ENCODE measurements at regions not wholly inside any gene's neighbourhood (a gene's known extent, or its start where the extent isn't known, plus 50 kb on each side); places are given as distances from the start of the nearest gene placed in this dataset.

DNA sequence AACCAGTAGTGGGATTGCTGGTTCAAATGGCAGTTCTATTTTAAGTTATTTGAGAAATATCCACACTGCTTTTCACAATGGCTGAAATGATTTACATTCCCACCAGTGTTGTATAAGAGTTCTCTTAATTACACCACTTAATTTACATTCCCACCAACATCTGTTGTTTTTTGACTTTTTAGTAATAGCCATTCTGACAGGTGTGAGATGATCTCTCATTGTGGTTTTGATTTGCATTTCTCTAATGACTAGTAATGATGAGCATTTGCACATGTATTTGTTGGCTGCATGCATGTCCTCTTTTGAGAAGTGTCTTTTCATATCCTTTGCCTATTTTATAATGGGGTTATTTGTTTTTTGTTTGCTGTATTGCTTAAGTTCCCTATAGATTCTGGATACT lies 688.3 kb downstream of the PRR16 start:
- Histone ChIP-seq H2AK9ac (replicated peaks; ENCODE audit: low read depth, low read length, poor library complexity) (no peak overlapping the region), H2AK5ac (ENCODE audit: low read depth, low read length) (no peak overlapping the region), H4K91ac (ENCODE audit: insufficient read depth, low read depth, low read length) (no peak overlapping the region), H3K79me1 (ENCODE audit: low read depth in 1 of 2, low read length in 2 of 2) (no peaks in the 10 kb centered on the region), H3K9me3 (ENCODE audit: control insufficient read depth, insufficient read depth, low read length) (no peaks in the 10 kb centered on the region), H3K27me3 (ENCODE audit: control insufficient read depth, insufficient read depth, low read length) (no peaks in the 10 kb centered on the region), H3K9me1 (ENCODE audit: insufficient read depth, low read length) (no peaks in the 10 kb centered on the region), H3K18ac (ENCODE audit: low read depth, low read length) (no peak overlapping the region), H2AFZ (replicated peaks; ENCODE audit: low read length, poor library complexity) (no peak overlapping the region), H3K4me1 (ENCODE audit: control insufficient read depth, insufficient read depth, low read length) (no peaks in the 10 kb centered on the region), H2BK15ac (ENCODE audit: low read depth, low read length) (no peak overlapping the region), H2BK20ac (ENCODE audit: low read depth, low read length) (no peak overlapping the region), H3K23ac (ENCODE audit: low read depth, low read length) (no peak overlapping the region), H4K20me1 (ENCODE audit: insufficient read depth, low read length) (no peaks in the 10 kb centered on the region), H2BK5ac (ENCODE audit: low read depth, low read length, poor library complexity, severe bottlenecking) (no peak overlapping the region), H3K4me2 (ENCODE audit: low read depth, low read length) (no peak overlapping the region), H3K4ac (ENCODE audit: low read depth, low read length) (no peak overlapping the region), H3K14ac (replicated peaks; ENCODE audit: low read depth, low read length) (no peak overlapping the region), H4K8ac (ENCODE audit: low read depth in 2 of 2, low read length in 2 of 2) (no peak overlapping the region), H3K9ac (ENCODE audit: low read depth, low read length) (no peak overlapping the region), H3K56ac (ENCODE audit: extremely low read depth, insufficient read depth, low read length) (no peak overlapping the region), H3K27ac (ENCODE audit: insufficient read depth, low read length) (no peak overlapping the region), H4K5ac (ENCODE audit: low read depth, low read length) (no peak overlapping the region), H3K4me3 (ENCODE audit: insufficient read depth, low read depth, low read length) (no peak overlapping the region), H2BK120ac (ENCODE audit: low read depth, low read length) (no peak overlapping the region), H3K36me3 (ENCODE audit: control insufficient read depth, insufficient read depth, low read length) (no peaks in the 10 kb centered on the region)
- DNase-seq (no peak), ATAC-seq (ENCODE audit: low read depth) (no peak)
- in situ Hi-C loops (cut with MboI; ENCODE audit: low sequenced_read_pairs) (no loop called here), dilution Hi-C loops (cut with HindIII; ENCODE audit: low sequenced_read_pairs, unreplicated experiment) (no loop called here), intact Hi-C loops (cut with micrococcal nuclease) (no loop called here)
- POLR2A ChIA-PET (ENCODE audit: unreplicated experiment): no interaction called here
- TF ChIP-seq MAZ (IDR thresholded peaks at IDR 0.05; ENCODE audit: borderline replicate concordance, low read depth, low read length) (no peak), MAFK (IDR thresholded peaks at IDR 0.05; ENCODE audit: low read depth, low read length) (no peak), BHLHE40 (IDR thresholded peaks at IDR 0.05; ENCODE audit: low read depth, low read length) (no peak), NFE2L2 (IDR thresholded peaks at IDR 0.05; ENCODE audit: low read depth, low read length) (no peak), FOS (IDR thresholded peaks at IDR 0.05; ENCODE audit: low read depth, low read length) (no peak), CEBPB (IDR thresholded peaks at IDR 0.05; ENCODE audit: low read depth, low read length) (no peak), RAD21 (IDR thresholded peaks at IDR 0.05; ENCODE audit: low read length) (no peak), CHD1 (IDR thresholded peaks at IDR 0.05; ENCODE audit: low read depth, low read length) (no peak), SMC3 (IDR thresholded peaks at IDR 0.05; ENCODE audit: low read depth, low read length) (no peak), MXI1 (IDR thresholded peaks at IDR 0.05; ENCODE audit: borderline replicate concordance, low read depth, low read length) (no peak), RFX5 (IDR thresholded peaks at IDR 0.05; ENCODE audit: low read depth, low read length) (no peak), RCOR1 (IDR thresholded peaks at IDR 0.05; ENCODE audit: insufficient replicate concordance, low read length) (no peak), POLR2A (IDR thresholded peaks at IDR 0.05; ENCODE audit: low read depth, low read length) (no peak), ELK1 (IDR thresholded peaks at IDR 0.05; ENCODE audit: borderline replicate concordance, low read depth, low read length) (no peak)
- TF ChIP-seq, protein P1, sequence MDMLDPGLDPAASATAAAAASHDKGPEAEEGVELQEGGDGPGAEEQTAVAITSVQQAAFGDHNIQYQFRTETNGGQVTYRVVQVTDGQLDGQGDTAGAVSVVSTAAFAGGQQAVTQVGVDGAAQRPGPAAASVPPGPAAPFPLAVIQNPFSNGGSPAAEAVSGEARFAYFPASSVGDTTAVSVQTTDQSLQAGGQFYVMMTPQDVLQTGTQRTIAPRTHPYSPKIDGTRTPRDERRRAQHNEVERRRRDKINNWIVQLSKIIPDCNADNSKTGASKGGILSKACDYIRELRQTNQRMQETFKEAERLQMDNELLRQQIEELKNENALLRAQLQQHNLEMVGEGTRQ (IDR thresholded peaks at IDR 0.05; ENCODE audit: low read depth, low read length): no peak
- TF ChIP-seq, protein P2, sequence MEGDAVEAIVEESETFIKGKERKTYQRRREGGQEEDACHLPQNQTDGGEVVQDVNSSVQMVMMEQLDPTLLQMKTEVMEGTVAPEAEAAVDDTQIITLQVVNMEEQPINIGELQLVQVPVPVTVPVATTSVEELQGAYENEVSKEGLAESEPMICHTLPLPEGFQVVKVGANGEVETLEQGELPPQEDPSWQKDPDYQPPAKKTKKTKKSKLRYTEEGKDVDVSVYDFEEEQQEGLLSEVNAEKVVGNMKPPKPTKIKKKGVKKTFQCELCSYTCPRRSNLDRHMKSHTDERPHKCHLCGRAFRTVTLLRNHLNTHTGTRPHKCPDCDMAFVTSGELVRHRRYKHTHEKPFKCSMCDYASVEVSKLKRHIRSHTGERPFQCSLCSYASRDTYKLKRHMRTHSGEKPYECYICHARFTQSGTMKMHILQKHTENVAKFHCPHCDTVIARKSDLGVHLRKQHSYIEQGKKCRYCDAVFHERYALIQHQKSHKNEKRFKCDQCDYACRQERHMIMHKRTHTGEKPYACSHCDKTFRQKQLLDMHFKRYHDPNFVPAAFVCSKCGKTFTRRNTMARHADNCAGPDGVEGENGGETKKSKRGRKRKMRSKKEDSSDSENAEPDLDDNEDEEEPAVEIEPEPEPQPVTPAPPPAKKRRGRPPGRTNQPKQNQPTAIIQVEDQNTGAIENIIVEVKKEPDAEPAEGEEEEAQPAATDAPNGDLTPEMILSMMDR (conservative IDR thresholded peaks at IDR 0.05; ENCODE audit: low read depth, low read length): no peak
- CTCF ChIA-PET: no interaction called here
- BruUV-seq (replicated peaks): no TSS peak

All from IMR-90 (cell line).